H1 (cell line): ENCODE measurements at regions not wholly inside any gene's neighbourhood (a gene's known extent, or its start where the extent isn't known, plus 50 kb on each side); places are given as distances from the start of the nearest gene placed in this dataset.

ENCODE experiments used
- CTCF ChIA-PET: fragments of 300-600 bp; sonication (Branson Sonifier 250); formaldehyde crosslinking; loops from one replicate; lab custom pipeline; 2021; ENCODE audit not compliant: partially characterized antibody; lab: Charles Lee
- POLR2A ChIA-PET: fragments of 300-600 bp; sonication (Branson Sonifier 250); formaldehyde crosslinking; loops from one replicate; lab custom pipeline; 2021; ENCODE audit warnings: inconsistent platforms; ENCODE audit not compliant: partially characterized antibody; lab: Charles Lee
- DNase-seq, 2 experiments: peaks; one replicate each; pipeline versions ENCODE4 v3.0.0 to v3.0.0-alpha.2; 2010 to 2022; ENCODE audit warnings: low spot score in 2 of 2, low read depth in 1 of 2, mixed read lengths in 1 of 2
- FAIRE-seq: peaks from 2 replicates; lab custom pipeline; 2011; peaks lifted over from hg19 to GRCh38; lab: Jason Lieb, UNC
- H2AFZ ChIP-seq: 2 replicates; pipeline ENCODE4 v1.8.1; 2012; ENCODE audit warnings: low read length, inconsistent platforms
- H2AK5ac ChIP-seq: 2 replicates; pipeline ENCODE4 v1.6.1; 2013; ENCODE audit warnings: low read depth, low read length
- H2BK120ac ChIP-seq: replicated peaks from 2 replicates; pipeline ENCODE3; 2013; ENCODE audit warnings: low read depth, low read length, inconsistent platforms
- H2BK12ac ChIP-seq: 2 replicates; pipeline ENCODE4 v1.6.1; 2013; ENCODE audit warnings: low read depth, low read length
- H2BK15ac ChIP-seq: 2 replicates; pipeline ENCODE4 v1.6.1; 2013; ENCODE audit warnings: low read length
- H2BK20ac ChIP-seq: 2 replicates; pipeline ENCODE4 v1.6.1; 2013; ENCODE audit warnings: low read length
- H2BK5ac ChIP-seq: 2 replicates; pipeline ENCODE4 v1.6.1; 2013; ENCODE audit warnings: low read depth, low read length
- H3K14ac ChIP-seq: 2 replicates; pipeline ENCODE4 v1.6.1; 2013; ENCODE audit warnings: inconsistent platforms; ENCODE audit not compliant: insufficient read length
- H3K18ac ChIP-seq: 2 replicates; pipeline ENCODE4 v1.6.1; 2013; ENCODE audit warnings: low read length; ENCODE audit errors: extremely low read depth
- H3K23ac ChIP-seq: 2 replicates; pipeline ENCODE4 v1.6.1; 2013; ENCODE audit warnings: inconsistent platforms; ENCODE audit not compliant: insufficient read length
- H3K23me2 ChIP-seq: 2 replicates; pipeline ENCODE4 v1.6.1; 2013; ENCODE audit warnings: low read depth, low read length
- H3K27ac ChIP-seq: 2 replicates; pipeline ENCODE4 v1.6.1; 2011; ENCODE audit warnings: low read depth, low read length, inconsistent platforms
- H3K27me3 ChIP-seq, 4 experiments: replicated peaks in 1 of 4; 1 replicate in 1 of 4; 2 replicates in 3 of 4; pipeline versions ENCODE4 v1.6.1 to v1.8.1; 2011 to 2013; ENCODE audit warnings: low read length in 3 of 4, mild to moderate bottlenecking in 3 of 4, inconsistent platforms in 2 of 4, mixed read lengths in 2 of 4, moderate library complexity in 1 of 4; ENCODE audit not compliant: control insufficient read depth in 3 of 4, insufficient read depth in 3 of 4; ENCODE audit errors: extremely low read depth in 1 of 4
- H3K36me3 ChIP-seq, 4 experiments: 2 replicates each; pipeline versions ENCODE4 v1.6.1 to v1.8.1; 2011 to 2013; ENCODE audit warnings: mild to moderate bottlenecking in 4 of 4, low read length in 3 of 4, moderate library complexity in 2 of 4, control low read depth in 1 of 4, inconsistent platforms in 1 of 4; ENCODE audit not compliant: insufficient read depth in 4 of 4, control insufficient read depth in 2 of 4
- H3K4ac ChIP-seq: replicated peaks from 2 replicates; pipeline ENCODE3; 2013; ENCODE audit warnings: low read length, low read depth, mixed read lengths, inconsistent platforms; ENCODE audit not compliant: insufficient read length
- H3K4me1 ChIP-seq, 4 experiments: replicated peaks in 1 of 4; 1 replicate in 1 of 4; 2 replicates in 3 of 4; pipeline versions ENCODE4 v1.6.1 to v1.8.1; 2011 to 2013; ENCODE audit warnings: low read length in 3 of 4, inconsistent platforms in 2 of 4, mixed read lengths in 1 of 4; ENCODE audit not compliant: insufficient read depth in 4 of 4, control insufficient read depth in 3 of 4
- H3K4me2 ChIP-seq, 2 experiments: 2 replicates each; pipeline versions ENCODE4 v1.6.1 to v1.8.1; 2011 to 2013; ENCODE audit warnings: low read depth in 2 of 2, low read length in 2 of 2, control low read depth in 1 of 2, inconsistent platforms in 1 of 2, mild to moderate bottlenecking in 1 of 2; ENCODE audit not compliant: insufficient read depth in 1 of 2
- H3K4me3 ChIP-seq, 4 experiments: fragments of 200-600, 300-600 bp in 1 of 4; sonication (generic), shearing (Covaris generic), sonication (Bioruptor Twin) in 1 of 4; 2 replicates each; pipeline versions ENCODE4 v1.5.1 to v1.8.1; 2011 to 2016; ENCODE audit warnings: low read length in 4 of 4, low read depth in 3 of 4, control low read depth in 2 of 4, inconsistent platforms in 2 of 4, mild to moderate bottlenecking in 2 of 4, mixed read lengths in 1 of 4, moderate library complexity in 1 of 4; ENCODE audit not compliant: insufficient read depth in 2 of 4; ENCODE audit errors: extremely low read depth in 1 of 4
- H3K56ac ChIP-seq: replicated peaks from 2 replicates; pipeline ENCODE3; 2013; ENCODE audit warnings: low read depth, mild to moderate bottlenecking, mixed read lengths, low read length, inconsistent platforms; ENCODE audit not compliant: insufficient read length
- H3K79me1 ChIP-seq: 2 replicates; pipeline ENCODE4 v1.6.1; 2013; ENCODE audit warnings: low read depth, low read length, control low read depth
- H3K79me2 ChIP-seq, 2 experiments: 2 replicates each; pipeline versions ENCODE4 v1.6.1 to v1.8.1; 2012 to 2013; ENCODE audit warnings: low read length in 2 of 2, mild to moderate bottlenecking in 2 of 2, inconsistent platforms in 1 of 2; ENCODE audit not compliant: insufficient read depth in 2 of 2, control insufficient read depth in 1 of 2
- H3K9ac ChIP-seq, 4 experiments: replicated peaks in 1 of 4; 1 replicate in 1 of 4; 2 replicates in 3 of 4; pipeline versions ENCODE4 v1.6.1 to v1.8.1; 2011 to 2013; ENCODE audit warnings: low read depth in 3 of 4, low read length in 3 of 4, control low read depth in 2 of 4, mild to moderate bottlenecking in 2 of 4, moderate library complexity in 2 of 4, inconsistent platforms in 1 of 4; ENCODE audit errors: extremely low read depth in 1 of 4
- H3K9me3 ChIP-seq, 2 experiments: 2 replicates each; pipeline versions ENCODE4 v1.6.1 to v1.8.1; 2012 to 2013; ENCODE audit warnings: mild to moderate bottlenecking in 2 of 2, moderate library complexity in 2 of 2, control low read depth in 1 of 2, inconsistent platforms in 1 of 2, low read depth in 1 of 2, low read length in 1 of 2, mixed read lengths in 1 of 2; ENCODE audit not compliant: insufficient read depth in 2 of 2
- H4K20me1 ChIP-seq, 2 experiments: replicated peaks in 1 of 2; 2 replicates each; pipeline versions ENCODE3 to v1.8.1; 2011 to 2013; ENCODE audit warnings: inconsistent platforms in 2 of 2, low read length in 2 of 2, mild to moderate bottlenecking in 1 of 2; ENCODE audit not compliant: insufficient read depth in 2 of 2, control insufficient read depth in 1 of 2
- H4K5ac ChIP-seq: 2 replicates; pipeline ENCODE4 v1.6.1; 2013; ENCODE audit warnings: low read length, low read depth, mixed read lengths, inconsistent platforms; ENCODE audit not compliant: insufficient read length
- H4K8ac ChIP-seq: 2 replicates; pipeline ENCODE4 v1.8.0; 2013; ENCODE audit warnings: mild to moderate bottlenecking, moderate library complexity, low read length, inconsistent platforms; ENCODE audit not compliant: insufficient read depth; ENCODE audit errors: extremely low read depth
- H4K91ac ChIP-seq: replicated peaks from 2 replicates; pipeline ENCODE3; 2013; ENCODE audit warnings: low read length, mixed read lengths, inconsistent platforms; ENCODE audit not compliant: insufficient read length
- TEAD4 ChIP-seq: IDR thresholded peaks from 2 replicates; pipeline ENCODE4 v1.6.1; 2012; ENCODE audit warnings: low read depth, low read length, inconsistent platforms, mixed read lengths
- ZNF274 ChIP-seq: IDR thresholded peaks from 2 replicates; pipeline ENCODE4 v1.7.0; 2012; ENCODE audit warnings: low read length, borderline replicate concordance; ENCODE audit errors: extremely low read depth
- WGBS, 2 experiments: shearing (Covaris generic) in 1 of 2; methylation state at CpG; one replicate each; pipeline versions ENCODE4 v1.1.6 to v1.1.7; 2013 to 2015; ENCODE audit warnings: low lambda C conversion rate in 2 of 2, mixed read lengths in 2 of 2, inconsistent platforms in 1 of 2, low coverage in 1 of 2, missing lambda C conversion rate in 1 of 2; ENCODE audit not compliant: insufficient replicate concordance in 2 of 2, insufficient coverage in 1 of 2, insufficient read length in 1 of 2; ENCODE audit errors: extremely low coverage in 1 of 2, missing lambda C conversion rate in 1 of 2; 5-methylcytosine and 5-hydroxymethylcytosine counted together

DNA sequence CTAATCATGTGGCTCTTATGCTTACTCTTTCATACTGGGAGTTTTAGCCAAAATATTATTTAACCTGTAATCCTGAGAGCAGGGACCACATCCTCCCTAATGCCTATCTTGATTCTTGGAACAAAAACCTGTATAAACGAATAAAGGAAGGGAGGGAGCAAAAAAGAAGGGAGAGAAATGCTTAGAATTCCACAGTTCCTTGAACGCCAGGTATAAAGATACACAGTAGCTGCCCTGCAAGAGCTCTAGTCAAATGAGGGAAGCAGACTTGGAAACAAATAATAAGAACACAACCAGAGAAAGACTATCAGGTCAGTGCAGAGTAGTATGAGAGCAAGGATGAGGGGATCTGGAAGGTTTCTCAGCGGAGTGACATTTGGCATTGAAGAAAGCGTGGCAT lies 116.3 kb downstream of the SLC30A10 start:
- no peak overlapping the region for H3K4me2 ChIP-seq
- H3K27me3 ChIP-seq, result no peaks in the 10 kb centered on the region
- no peaks in the 10 kb centered on the region for H3K9me3 ChIP-seq
- no peak overlapping the region for H4K5ac ChIP-seq
- H4K8ac ChIP-seq, result no peak overlapping the region
- H2BK20ac ChIP-seq, result peak overlapping the region; percentile 84; the same call in 1 of the 2 replicates
- no peaks in the 10 kb centered on the region for H4K20me1 ChIP-seq
- no peak for FAIRE-seq
- H3K9ac ChIP-seq, result no peak overlapping the region
- H2AK5ac ChIP-seq, result no peak overlapping the region
- H3K56ac ChIP-seq, result no peak overlapping the region
- no peak overlapping the region for H3K4ac ChIP-seq
- H3K4me3 ChIP-seq, result no peak overlapping the region
- TF ChIP-seq ZNF274 (no peak), TEAD4 (peak; percentile 57; the same call in 1 of the 2 replicates)
- DNase-seq, result no peak
- no peak overlapping the region for H3K23ac ChIP-seq
- peak overlapping the region; percentile 93; the same call in 1 of the 2 replicates for H2AFZ ChIP-seq
- H3K79me2 ChIP-seq, result no peaks in the 10 kb centered on the region
- H2BK12ac ChIP-seq, result peak overlapping the region; percentile 51; the same call in 1 of the 2 replicates
- H3K27ac ChIP-seq, result no peak overlapping the region
- H2BK5ac ChIP-seq, result no peak overlapping the region
- peaks cover 0 to 5% (median 2%) of the 10 kb centered on the region in 4 experiments; a peak in 2 of 7 replicates for H3K4me1 ChIP-seq
- ChIA-PET POLR2A (no interaction called here), CTCF (interaction anchor here (0.7 to 3.3 kb wide), 41 partner anchors 10 to 1597 kb away, joined by 3 to 36 read pairs (median 5); partner anchors contain the start of gene TGFB2)
- no peaks in the 10 kb centered on the region for H3K23me2 ChIP-seq
- H3K36me3 ChIP-seq, result no peaks in the 10 kb centered on the region
- WGBS, 2 experiments, result 44% methylated on average over 4 of the region's 4 CpGs; no CpG with 5 or more reads in 1 of the 2 experiments
- H2BK120ac ChIP-seq, result no peak overlapping the region
- H2BK15ac ChIP-seq, result no peak overlapping the region
- no peak overlapping the region for H3K18ac ChIP-seq
- no peak overlapping the region for H3K14ac ChIP-seq
- H3K79me1 ChIP-seq, result no peaks in the 10 kb centered on the region
- no peak overlapping the region for H4K91ac ChIP-seq
